H9 (cell line): ENCODE measurements at regions not wholly inside any gene's neighbourhood (a gene's known extent, or its start where the extent isn't known, plus 50 kb on each side); places are given as distances from the start of the nearest gene placed in this dataset.

Source experiments
- DNase-seq: peaks from one replicate; pipeline ENCODE4 v3.0.0-alpha.2; 2017
- H2AFZ ChIP-seq: one replicate; pipeline ENCODE4 v1.6.1; 2013; ENCODE audit warnings: mild to moderate bottlenecking, low read length, control low read depth, moderate library complexity
- H2AK5ac ChIP-seq: 2 replicates; pipeline ENCODE4 v1.6.1; 2013; ENCODE audit warnings: low read length, control low read depth, mixed read lengths; ENCODE audit not compliant: insufficient read length
- H2BK120ac ChIP-seq: one replicate; pipeline ENCODE4 v1.6.1; 2013; ENCODE audit warnings: low read depth, mild to moderate bottlenecking, low read length, control low read depth, inconsistent platforms; ENCODE audit not compliant: poor library complexity, severe bottlenecking
- H2BK12ac ChIP-seq: 2 replicates; pipeline ENCODE4 v1.6.1; 2013; ENCODE audit warnings: low read length, control low read depth, mixed read lengths, low read depth; ENCODE audit not compliant: insufficient read length
- H2BK15ac ChIP-seq: 2 replicates; pipeline ENCODE4 v1.6.1; 2013; ENCODE audit warnings: low read depth, low read length, control low read depth
- H2BK20ac ChIP-seq: one replicate; pipeline ENCODE4 v1.6.1; 2013; ENCODE audit warnings: low read depth, mild to moderate bottlenecking, low read length, control low read depth, inconsistent platforms; ENCODE audit not compliant: poor library complexity, severe bottlenecking
- H2BK5ac ChIP-seq: 2 replicates; pipeline ENCODE4 v1.6.1; 2013; ENCODE audit warnings: low read length, control low read depth, mixed read lengths; ENCODE audit not compliant: insufficient read length
- H3K14ac ChIP-seq: 2 replicates; pipeline ENCODE4 v1.6.1; 2013; ENCODE audit warnings: low read length, control low read depth; ENCODE audit not compliant: insufficient read depth
- H3K18ac ChIP-seq: 2 replicates; pipeline ENCODE4 v1.6.1; 2013; ENCODE audit warnings: low read depth, mild to moderate bottlenecking, mixed read lengths, low read length, control low read depth; ENCODE audit not compliant: insufficient read length
- H3K23ac ChIP-seq: 2 replicates; pipeline ENCODE4 v1.6.1; 2013; ENCODE audit warnings: low read length, control low read depth, mixed read lengths, low read depth; ENCODE audit not compliant: insufficient read length
- H3K23me2 ChIP-seq: 2 replicates; pipeline ENCODE4 v1.6.1; 2013; ENCODE audit warnings: low read depth, mild to moderate bottlenecking, mixed read lengths, low read length, control low read depth; ENCODE audit not compliant: insufficient read length, poor library complexity, severe bottlenecking
- H3K27ac ChIP-seq: 2 replicates; pipeline ENCODE4 v1.5.1; 2013; ENCODE audit warnings: low read length, control low read depth, mixed read lengths, low read depth; ENCODE audit not compliant: insufficient read length
- H3K27me3 ChIP-seq: 2 replicates; pipeline ENCODE4 v1.6.1; 2013; ENCODE audit warnings: low read length, control low read depth, inconsistent platforms; ENCODE audit not compliant: insufficient read depth
- H3K4ac ChIP-seq: 2 replicates; pipeline ENCODE4 v1.6.1; 2013; ENCODE audit warnings: low read depth, mild to moderate bottlenecking, control low read depth, inconsistent platforms, low read length, moderate library complexity
- H3K4me1 ChIP-seq: 2 replicates; pipeline ENCODE4 v1.6.1; 2013; ENCODE audit warnings: low read length, control low read depth, inconsistent platforms; ENCODE audit not compliant: insufficient read depth
- H3K4me2 ChIP-seq: 2 replicates; pipeline ENCODE4 v1.6.1; 2013; ENCODE audit warnings: low read length, control low read depth, mixed read lengths; ENCODE audit not compliant: insufficient read length, insufficient read depth
- H3K56ac ChIP-seq: 2 replicates; pipeline ENCODE4 v1.6.1; 2013; ENCODE audit warnings: low read depth, mild to moderate bottlenecking, mixed read lengths, low read length, control low read depth; ENCODE audit not compliant: insufficient read length
- H3K79me1 ChIP-seq: 2 replicates; pipeline ENCODE4 v1.6.1; 2013; ENCODE audit warnings: low read depth, mild to moderate bottlenecking, moderate library complexity, low read length, control low read depth, inconsistent platforms; ENCODE audit not compliant: insufficient read depth, poor library complexity, severe bottlenecking
- H3K79me2 ChIP-seq: 2 replicates; pipeline ENCODE4 v1.6.1; 2013; ENCODE audit warnings: low read length, control low read depth, inconsistent platforms; ENCODE audit not compliant: insufficient read depth
- H3K9ac ChIP-seq: 2 replicates; pipeline ENCODE4 v1.6.1; 2013; ENCODE audit warnings: low read length, control low read depth, mixed read lengths; ENCODE audit not compliant: insufficient read length; ENCODE audit errors: extremely low read depth
- H3K9me3 ChIP-seq: one replicate; pipeline ENCODE4 v1.6.1; 2013; ENCODE audit warnings: low read depth, low read length, inconsistent platforms; ENCODE audit not compliant: control insufficient read depth
- H3T11ph ChIP-seq: one replicate; pipeline ENCODE4 v1.6.1; 2013; ENCODE audit warnings: mild to moderate bottlenecking, low read length, control low read depth, inconsistent platforms
- H4K20me1 ChIP-seq: one replicate; pipeline ENCODE4 v1.6.1; 2013; ENCODE audit not compliant: control insufficient read depth, insufficient read length, insufficient read depth
- H4K5ac ChIP-seq: 2 replicates; pipeline ENCODE4 v1.6.1; 2013; ENCODE audit warnings: low read depth, mild to moderate bottlenecking, mixed read lengths, low read length, control low read depth; ENCODE audit not compliant: insufficient read length
- H4K8ac ChIP-seq: replicated peaks from 2 replicates; pipeline ENCODE4 v1.6.1; 2013; ENCODE audit warnings: low read length, control low read depth, mixed read lengths, low read depth; ENCODE audit not compliant: insufficient read length
- H4K91ac ChIP-seq: 2 replicates; pipeline ENCODE4 v1.6.1; 2013; ENCODE audit warnings: low read depth, mild to moderate bottlenecking, moderate library complexity, mixed read lengths, low read length, control low read depth; ENCODE audit not compliant: insufficient read length
- H3K27ac Mint-ChIP-seq, 3 experiments: 2 replicates in 2 of 3; 3 replicates in 1 of 3; pipeline ENCODE4 v1.8.0; 2020 to 2021; ENCODE audit warnings: mixed read lengths in 3 of 3, mild to moderate bottlenecking in 1 of 3, moderate library complexity in 1 of 3
- H3K27me3 Mint-ChIP-seq: 2 replicates; pipeline ENCODE4 v1.8.0; 2021; ENCODE audit warnings: low read depth, mild to moderate bottlenecking, moderate library complexity, mixed read lengths
- H3K36me3 Mint-ChIP-seq, 3 experiments: 2 replicates in 2 of 3; 3 replicates in 1 of 3; pipeline ENCODE4 v1.8.0; 2020 to 2021; ENCODE audit warnings: low read depth in 3 of 3, mixed read lengths in 3 of 3; ENCODE audit not compliant: insufficient read depth in 1 of 3
- H3K4me1 Mint-ChIP-seq, 2 experiments: 2 replicates each; pipeline ENCODE4 v1.8.0; 2020; ENCODE audit warnings: mixed read lengths in 2 of 2
- H3K4me3 Mint-ChIP-seq, 2 experiments: 2 replicates in 1 of 2; 3 replicates in 1 of 2; pipeline ENCODE4 v1.8.0; 2020 to 2021; ENCODE audit warnings: mild to moderate bottlenecking in 2 of 2, mixed read lengths in 2 of 2, moderate library complexity in 1 of 2
- H3K9me3 Mint-ChIP-seq, 2 experiments: 2 replicates in 1 of 2; 3 replicates in 1 of 2; pipeline ENCODE4 v1.8.0; 2020; ENCODE audit warnings: mild to moderate bottlenecking in 2 of 2, mixed read lengths in 2 of 2, moderate library complexity in 1 of 2
- CTCF ChIP-seq: fragments of 200-600 bp; sonication (generic); conservative IDR thresholded peaks from 3 replicates; pipeline ENCODE4 v1.8.0; 2021; ENCODE audit warnings: antibody characterized with exemption, mild to moderate bottlenecking
- WGBS: extraction: QIAGEN DNeasy Blood & Tissue Kit; methylation state at CpG from one replicate; pipeline ENCODE4 v1.1.7; 2013; ENCODE audit warnings: missing lambda C conversion rate, low lambda C conversion rate, mixed read lengths; ENCODE audit not compliant: insufficient read length; ENCODE audit errors: extremely low coverage; 5-methylcytosine and 5-hydroxymethylcytosine counted together

GRCh38 chr3:95758707-95759106, 1055.7 kb upstream of the EPHA6 start:
- H3K79me1 ChIP-seq, result no peaks in the 10 kb centered on the region
- H3K56ac ChIP-seq, result no peak overlapping the region
- no peaks in the 10 kb centered on the region for H4K20me1 ChIP-seq
- H3K4ac ChIP-seq, result no peak overlapping the region
- Mint-ChIP-seq H3K27me3 (no peaks in the 10 kb centered on the region), H3K9me3 (peaks cover 0 to 6% of the 10 kb centered on the region in 2 experiments; a peak in 1 of 5 replicates), H3K4me3 (no peak overlapping the region), H3K36me3 (peaks cover 0 to 1% (median 0%) of the 10 kb centered on the region in 3 experiments; a peak in 2 of 7 replicates), H3K4me1 (no peaks in the 10 kb centered on the region), H3K27ac (no peak overlapping the region)
- H4K5ac ChIP-seq, result no peak overlapping the region
- H2AFZ ChIP-seq, result no peak overlapping the region
- no peak overlapping the region for H2BK15ac ChIP-seq
- no peak overlapping the region for H2BK120ac ChIP-seq
- H3K27me3 ChIP-seq, result no peaks in the 10 kb centered on the region
- no peak overlapping the region for H3K4me2 ChIP-seq
- H3K18ac ChIP-seq, result no peak overlapping the region
- no peak overlapping the region for H3K23ac ChIP-seq
- H2BK20ac ChIP-seq, result no peak overlapping the region
- H3K27ac ChIP-seq, result no peak overlapping the region
- WGBS, result no CpG with 5 or more reads among the region's 4 CpGs
- TF ChIP-seq CTCF, result no peak
- H3K14ac ChIP-seq, result no peak overlapping the region; the same call in 1 of the 2 replicates
- no peaks in the 10 kb centered on the region for H3K9me3 ChIP-seq
- no peak overlapping the region for H4K91ac ChIP-seq
- H3K79me2 ChIP-seq, result no peaks in the 10 kb centered on the region
- H2BK5ac ChIP-seq, result no peak overlapping the region
- no peak for DNase-seq
- H4K8ac ChIP-seq, result no peak overlapping the region
- no peaks in the 10 kb centered on the region for H3K23me2 ChIP-seq
- H3T11ph ChIP-seq, result no peak overlapping the region
- no peak overlapping the region for H2BK12ac ChIP-seq
- no peaks in the 10 kb centered on the region for H3K4me1 ChIP-seq
- no peak overlapping the region for H2AK5ac ChIP-seq
- no peak overlapping the region for H3K9ac ChIP-seq
